ENCODE measurements at regions not wholly inside any gene's neighbourhood (a gene's known extent, or its start where the extent isn't known, plus 50 kb on each side); places are given as distances from the start of the nearest gene placed in this dataset.
"Not testable (repeated sequence)": the region's sequence is repeated elsewhere in the genome, so short reads cannot be mapped to it uniquely, and the experiment has no call there.

- DNase-seq (ENCODE audit: extremely low read depth, low read depth): no peak
Measured at GRCh38 chr2:194870974-194871535, 786.0 kb upstream of the SLC39A10 start.

DNA sequence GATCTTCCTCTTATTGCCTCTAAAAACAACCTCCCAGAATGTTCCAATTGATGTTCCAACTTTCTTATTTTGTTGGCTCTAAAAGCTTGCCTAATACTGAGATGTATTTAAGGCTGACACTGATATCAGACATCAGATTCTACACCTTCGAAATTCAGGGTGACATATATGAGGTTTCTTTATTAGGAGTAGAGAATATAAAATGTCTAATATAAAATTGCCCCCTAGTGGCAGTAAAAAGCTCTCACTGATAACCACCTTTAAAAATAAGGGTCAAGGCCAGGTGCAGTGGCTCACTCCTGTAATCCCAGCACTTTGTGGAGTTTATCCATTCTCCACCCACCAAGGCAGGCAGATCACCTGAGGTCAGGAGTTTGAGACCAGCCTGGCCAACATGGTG, 789.7 kb upstream of the SLC39A10 start:
- DNase-seq (ENCODE audit: extremely low read depth, low read depth): peak; percentile 28

DNA sequence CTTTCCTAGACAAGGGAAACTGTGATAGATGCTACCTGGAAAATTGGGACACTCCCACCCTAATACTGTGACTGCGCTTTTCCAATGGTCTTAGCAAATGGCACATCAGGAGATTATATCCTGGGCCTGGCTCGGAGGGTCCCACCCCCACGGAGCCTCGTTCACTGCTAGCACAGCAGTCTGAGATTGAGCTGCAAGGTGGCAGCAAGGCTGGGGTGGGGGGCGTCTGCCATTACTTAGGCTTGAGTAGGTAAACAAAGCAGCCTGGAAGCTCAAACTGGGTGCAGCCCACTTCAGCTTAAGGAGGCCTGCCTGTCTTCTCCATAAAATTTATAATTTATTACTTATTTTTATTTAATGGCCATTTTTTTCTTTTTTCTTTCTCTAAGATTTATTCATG, 802.1 kb upstream of the SLC39A10 start:
- no peak for DNase-seq (ENCODE audit: extremely low read depth, low read depth)

GRCh38 chr2:194842871-194843270, 814.2 kb upstream of the SLC39A10 start:
- no peak for DNase-seq (ENCODE audit: extremely low read depth, low read depth)

GRCh38 chr2:194834371-194834770, 822.7 kb upstream of the SLC39A10 start:
- DNase-seq (ENCODE audit: extremely low read depth, low read depth): not testable (repeated sequence)

DNA sequence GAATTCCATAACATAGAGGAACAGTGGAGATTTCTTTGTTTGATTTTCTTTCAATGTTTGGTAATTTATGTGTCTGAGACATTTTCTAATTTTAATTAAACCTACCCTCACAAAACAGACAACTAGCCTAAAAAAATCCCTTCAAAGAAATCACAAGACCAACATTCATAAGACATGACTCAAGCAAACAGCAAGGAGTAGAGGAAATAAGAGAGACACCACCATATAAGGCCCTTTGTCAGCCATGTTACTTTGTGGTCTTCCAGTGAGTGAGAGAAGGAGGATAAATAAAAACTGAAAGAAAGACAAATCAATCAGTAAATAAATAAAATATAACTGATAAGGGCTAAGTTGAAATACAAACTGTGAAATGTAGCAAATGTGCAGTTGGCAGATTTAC, 830.8 kb upstream of the SLC39A10 start:
- no peak for DNase-seq (ENCODE audit: extremely low read depth, low read depth)

- no peak for DNase-seq (ENCODE audit: extremely low read depth, low read depth)
Measured at GRCh38 chr2:194824450-194824849, 832.6 kb upstream of the SLC39A10 start.

DNA sequence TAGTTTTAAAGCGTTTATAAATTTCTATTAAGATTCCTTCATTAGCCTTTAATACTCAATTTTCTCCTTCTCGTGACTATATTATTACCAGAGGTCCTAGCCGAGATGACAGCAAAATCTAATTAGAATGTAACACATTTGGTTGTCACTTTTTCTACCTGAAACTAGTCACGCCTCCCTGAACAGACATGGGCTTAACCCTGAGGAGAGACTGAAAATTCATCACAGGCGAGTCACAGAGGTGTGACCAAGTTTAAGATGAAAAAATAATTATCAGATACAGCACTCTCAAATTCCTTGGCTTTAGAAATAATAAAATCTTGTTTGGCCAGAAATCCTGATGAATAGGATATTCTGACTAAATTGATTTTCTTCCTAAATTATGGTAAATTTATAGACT, 834.4 kb upstream of the SLC39A10 start:
- no peak for DNase-seq (ENCODE audit: extremely low read depth, low read depth)

- no peak for DNase-seq (ENCODE audit: extremely low read depth, low read depth)
Measured at GRCh38 chr2:194822097-194822496, 834.9 kb upstream of the SLC39A10 start.

DNA sequence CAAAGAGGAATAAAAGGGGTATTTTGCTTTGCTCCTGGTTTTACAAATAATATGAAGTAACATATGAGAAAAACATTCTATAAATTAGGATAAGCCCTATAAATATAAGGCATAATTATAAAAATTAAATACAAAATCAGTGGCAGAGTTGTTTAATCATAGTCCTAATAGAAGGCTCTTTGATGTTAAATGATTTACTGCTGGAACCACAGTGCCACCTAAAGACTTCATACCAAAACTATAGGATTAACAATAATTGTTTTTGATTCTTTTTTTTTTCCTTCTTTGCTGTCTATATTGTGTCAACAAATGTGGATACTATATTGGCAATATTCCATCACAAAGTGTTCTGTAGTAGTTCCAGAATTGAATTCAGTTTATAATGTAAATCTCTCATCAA, 837.7 kb upstream of the SLC39A10 start:
- DNase-seq (ENCODE audit: extremely low read depth, low read depth): peak; percentile 9

DNA sequence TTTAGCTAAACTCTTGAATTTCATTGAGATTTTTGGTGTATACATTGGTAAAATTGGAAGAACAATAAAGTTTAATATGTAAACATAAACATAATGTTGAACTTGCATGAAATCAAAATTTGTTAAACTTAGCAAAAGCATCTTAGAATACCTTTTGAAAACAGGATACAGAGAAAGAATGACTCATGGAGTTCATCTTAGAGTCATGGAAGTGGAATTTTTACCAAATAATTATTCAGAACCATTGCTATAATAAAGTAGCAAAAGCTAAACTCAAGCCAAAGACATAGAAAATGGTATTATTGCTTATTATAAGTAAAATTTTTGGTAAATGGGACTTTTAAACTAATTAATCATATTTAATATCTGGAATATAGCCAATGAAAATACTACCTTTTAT, 841.6 kb upstream of the SLC39A10 start:
- DNase-seq (ENCODE audit: extremely low read depth, low read depth): no peak

DNA sequence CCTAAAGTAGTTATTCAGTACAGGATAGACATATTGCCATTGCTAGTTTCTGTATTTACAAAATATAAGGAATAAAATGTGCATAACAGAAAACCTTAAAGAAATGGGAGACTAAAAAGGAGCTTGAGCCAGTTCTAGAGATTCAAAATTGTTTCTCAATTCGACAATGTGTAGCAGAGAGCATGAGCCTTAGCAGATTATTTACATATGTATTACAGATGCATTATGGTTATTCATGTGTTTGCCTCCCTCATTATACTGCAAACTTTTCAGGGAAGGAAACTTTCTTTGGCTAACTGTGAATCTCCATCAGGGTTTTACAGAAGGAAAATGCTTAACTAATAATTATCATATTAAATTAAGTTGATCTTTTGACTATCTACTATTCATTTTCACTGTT, 854.4 kb upstream of the SLC39A10 start:
- DNase-seq (ENCODE audit: extremely low read depth, low read depth): no peak

GRCh38 chr2:194787071-194787470, 870.0 kb upstream of the SLC39A10 start:
- DNase-seq (ENCODE audit: extremely low read depth, low read depth): not testable (repeated sequence)

GRCh38 chr2:194771394-194771793, 885.6 kb upstream of the SLC39A10 start:
- not testable (repeated sequence) for DNase-seq (ENCODE audit: extremely low read depth, low read depth)

DNA sequence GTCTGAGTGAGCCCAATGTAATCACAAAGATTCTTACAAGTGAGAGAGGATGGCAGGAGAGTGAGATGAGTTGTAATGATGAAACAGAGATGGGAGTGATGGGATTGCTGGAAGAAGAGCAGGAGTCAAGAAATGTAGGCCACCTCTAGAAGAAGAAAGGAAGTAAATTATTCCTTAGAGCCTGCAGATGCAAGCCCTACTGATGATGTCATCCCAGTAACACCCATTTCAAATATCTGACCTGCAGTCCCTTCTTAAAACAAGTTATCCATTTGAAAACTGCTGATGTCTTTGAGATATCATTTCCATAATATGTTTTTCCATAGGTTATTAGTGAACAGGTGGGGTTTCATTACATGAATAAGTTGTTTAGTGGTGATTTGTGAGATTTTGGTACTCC, 888.0 kb upstream of the SLC39A10 start:
- no peak for DNase-seq (ENCODE audit: extremely low read depth, low read depth)

DNA sequence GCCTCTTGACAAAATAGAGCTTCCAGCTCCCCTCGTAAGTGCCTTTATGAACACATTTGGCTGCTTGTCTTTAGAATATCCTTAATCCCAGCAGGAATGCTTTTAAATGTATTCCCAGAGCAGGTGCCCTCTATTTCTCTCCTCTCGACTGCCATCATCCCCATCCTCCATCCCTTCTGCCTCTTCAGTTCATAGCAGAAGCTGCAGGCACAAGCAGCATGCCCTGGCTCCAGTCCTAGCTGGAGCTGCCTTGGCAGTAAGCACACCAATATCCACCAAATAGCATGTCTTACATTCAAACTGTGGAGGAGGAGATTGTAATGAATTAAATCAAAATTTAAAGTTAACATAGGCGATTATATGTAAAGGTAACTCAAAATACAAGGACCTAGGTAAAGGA, 891.3 kb upstream of the SLC39A10 start:
- DNase-seq (ENCODE audit: extremely low read depth, low read depth): no peak

DNA sequence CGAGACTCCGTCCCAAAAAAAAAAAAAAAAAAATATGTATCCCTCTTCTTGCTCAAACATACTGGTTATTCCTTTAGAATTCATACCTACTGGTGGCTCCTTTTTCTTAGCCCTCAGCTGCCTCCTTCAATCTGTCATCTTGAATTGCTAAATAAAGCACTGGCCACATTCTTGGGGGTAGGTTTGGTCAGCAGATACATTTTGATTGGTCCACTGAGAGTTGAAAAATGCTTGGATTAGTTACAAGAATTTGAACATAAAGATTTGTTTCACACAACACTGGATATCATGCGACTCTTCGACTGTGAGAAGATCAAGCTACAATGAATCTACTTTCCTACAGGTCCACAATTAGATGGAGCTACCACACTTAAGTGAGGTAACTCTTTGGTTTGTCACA, 906.1 kb upstream of the SLC39A10 start:
- DNase-seq (ENCODE audit: extremely low read depth, low read depth): no peak

DNA sequence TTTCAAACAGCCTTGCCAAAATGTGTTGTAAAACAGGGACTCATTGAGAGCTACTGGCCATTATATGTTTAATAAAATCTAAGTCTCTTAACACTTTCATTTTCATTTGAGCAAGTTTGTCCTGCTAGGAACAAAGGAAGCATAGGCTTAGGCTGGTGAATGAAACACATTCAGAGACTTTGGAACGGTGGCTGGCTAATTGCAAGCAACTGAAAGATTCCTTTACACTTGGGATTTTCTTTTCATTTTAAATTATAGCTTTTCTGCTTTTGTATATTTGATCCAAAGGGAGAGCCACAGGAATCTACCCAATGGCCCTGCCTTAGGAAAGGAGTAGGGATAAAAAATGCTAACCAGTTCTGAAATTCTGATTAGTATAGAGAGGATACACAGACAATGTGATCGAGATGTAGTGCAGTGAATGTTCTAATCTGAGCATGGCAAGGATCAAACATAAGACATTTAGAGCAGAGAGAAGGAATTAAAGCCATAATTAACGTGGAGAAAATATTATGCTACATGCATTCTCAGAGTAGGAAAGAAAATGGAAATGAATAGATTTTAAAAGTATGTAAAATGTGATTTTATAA, 911.4 kb upstream of the SLC39A10 start:
- DNase-seq (ENCODE audit: extremely low read depth, low read depth): no peak

DNA sequence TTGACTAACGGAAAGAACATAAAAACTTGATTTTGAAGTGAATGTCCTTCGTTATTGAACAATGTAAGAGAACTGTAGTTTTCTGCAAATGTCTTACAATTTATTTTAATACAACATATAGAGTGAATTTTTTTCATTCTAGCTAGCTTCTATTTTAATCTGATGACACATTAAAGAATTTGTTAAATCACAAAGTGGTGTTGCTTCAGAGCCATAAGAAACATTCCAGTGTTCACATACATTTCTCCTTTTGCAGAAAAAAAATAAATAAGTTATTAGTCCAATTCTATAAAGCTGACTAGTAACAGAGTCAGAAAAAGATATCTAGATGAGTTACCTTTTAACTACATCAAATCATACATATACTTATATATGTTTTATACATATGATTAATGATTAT, 914.3 kb upstream of the SLC39A10 start:
- DNase-seq (ENCODE audit: extremely low read depth, low read depth): no peak

GRCh38 chr2:194739217-194739616, 917.8 kb upstream of the SLC39A10 start:
- DNase-seq (ENCODE audit: extremely low read depth, low read depth): no peak

GRCh38 chr2:194735837-194736542, 921.0 kb upstream of the SLC39A10 start:
- no peak for DNase-seq (ENCODE audit: extremely low read depth, low read depth)

DNA sequence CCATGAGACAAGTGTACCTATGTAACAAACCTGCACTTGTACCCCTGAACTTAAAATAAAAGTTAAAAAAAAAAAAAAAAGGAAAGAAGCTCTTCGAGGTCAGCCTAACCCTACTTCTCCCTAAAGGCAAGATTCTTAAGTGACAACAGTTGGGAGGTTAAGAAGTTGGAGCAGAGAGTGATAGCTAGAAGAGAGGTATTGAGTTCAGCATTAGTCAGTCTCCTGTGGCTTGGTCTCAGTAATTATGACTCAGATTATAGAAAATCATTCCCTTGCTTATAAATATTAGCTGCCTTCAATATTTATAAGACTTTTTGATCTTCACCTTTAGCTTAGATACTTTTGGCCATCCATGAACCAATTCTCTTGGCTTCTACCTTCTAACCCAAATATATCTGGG, 926.8 kb upstream of the SLC39A10 start:
- DNase-seq (ENCODE audit: extremely low read depth, low read depth): no peak

All from NCI-H460 (cell line).